ENCODE measurements at regions not wholly inside any gene's neighbourhood (a gene's known extent, or its start where the extent isn't known, plus 50 kb on each side); places are given as distances from the start of the nearest gene placed in this dataset.

- H3K4me3 ChIP-seq (ENCODE audit: low read length), result no peak overlapping the region
- no peak for DNase-seq (ENCODE audit: low read depth)
- TF ChIP-seq CTCF (IDR thresholded peaks at IDR 0.05; ENCODE audit: insufficient read depth, low read depth, low read length, missing control alignments), result no peak
These were observed 146.0 kb downstream of the BRMS1L start for GRCh38 chr14:35971965-35972630.

- no peak for TF ChIP-seq CTCF (IDR thresholded peaks at IDR 0.05; ENCODE audit: insufficient read depth, low read depth, low read length, missing control alignments)
- no peak overlapping the region for H3K4me3 ChIP-seq (ENCODE audit: low read length)
- no peak for DNase-seq (ENCODE audit: low read depth)
These were observed 143.2 kb downstream of the BRMS1L start for GRCh38 chr14:35969310-35969709.

- no peak for TF ChIP-seq CTCF (IDR thresholded peaks at IDR 0.05; ENCODE audit: insufficient read depth, low read depth, low read length, missing control alignments)
- H3K4me3 ChIP-seq (ENCODE audit: low read length), result no peak overlapping the region
- DNase-seq (ENCODE audit: low read depth), result no peak
These were observed 139.3 kb downstream of the BRMS1L start for GRCh38 chr14:35965400-35965799.

GRCh38 chr14:35964697-35965286 is 138.7 kb downstream of the BRMS1L start:
- TF ChIP-seq CTCF (IDR thresholded peaks at IDR 0.05; ENCODE audit: insufficient read depth, low read depth, low read length, missing control alignments), result no peak
- DNase-seq (ENCODE audit: low read depth), result no peak
- H3K4me3 ChIP-seq (ENCODE audit: low read length), result no peak overlapping the region

- peak; percentile 46 for DNase-seq (ENCODE audit: low read depth)
- peak; percentile 35 for TF ChIP-seq CTCF (IDR thresholded peaks at IDR 0.05; ENCODE audit: insufficient read depth, low read depth, low read length, missing control alignments)
- H3K4me3 ChIP-seq (ENCODE audit: low read length), result no peak overlapping the region
These were observed 137.1 kb downstream of the BRMS1L start for GRCh38 chr14:35963209-35963608.

GRCh38 chr14:35961697-35962274 is 135.6 kb downstream of the BRMS1L start:
- TF ChIP-seq CTCF (IDR thresholded peaks at IDR 0.05; ENCODE audit: insufficient read depth, low read depth, low read length, missing control alignments), result no peak
- no peak for DNase-seq (ENCODE audit: low read depth)
- no peak overlapping the region for H3K4me3 ChIP-seq (ENCODE audit: low read length)

Data from epithelial cell of esophagus (primary cell).